SK-N-SH treated with all-trans-retinoic acid at 6 μM for 48 hours (cell line): ENCODE measurements at regions not wholly inside any gene's neighbourhood (a gene's known extent, or its start where the extent isn't known, plus 50 kb on each side); places are given as distances from the start of the nearest gene placed in this dataset.

Experiments
- CSDC2 ChIP-seq: fragments of 250-450 bp; sonication (Bioruptor Pico); IDR thresholded peaks from 2 replicates; pipeline ENCODE4 v1.5.0; 2020; ENCODE audit warnings: mild to moderate bottlenecking, moderate library complexity
- ESRRG ChIP-seq: fragments of 250-450 bp; sonication (Bioruptor Pico); IDR thresholded peaks from 2 replicates; pipeline ENCODE4 v1.6.1; 2021; ENCODE audit warnings: mild to moderate bottlenecking
- ISL1 ChIP-seq: fragments of 250-450 bp; sonication (Bioruptor Pico); IDR thresholded peaks from 2 replicates; pipeline ENCODE4 v2.1.2; 2022; ENCODE audit warnings: mild to moderate bottlenecking, moderate library complexity
- RARB ChIP-seq: fragments of 250-450 bp; sonication (Bioruptor Pico); IDR thresholded peaks from 2 replicates; pipeline ENCODE4 v1.8.0; 2021; ENCODE audit warnings: mild to moderate bottlenecking, moderate library complexity
- SNAI2 ChIP-seq: fragments of 250-450 bp; sonication (Bioruptor Pico); IDR thresholded peaks from 2 replicates; pipeline ENCODE4 v1.5.0; 2020; ENCODE audit warnings: mild to moderate bottlenecking, moderate library complexity
- TCF4 ChIP-seq: fragments of 250-450 bp; sonication (Bioruptor Pico); IDR thresholded peaks from 2 replicates; pipeline ENCODE4 v1.8.0; 2021; ENCODE audit warnings: mild to moderate bottlenecking, moderate library complexity, borderline replicate concordance
- ZC3H10 ChIP-seq: fragments of 250-450 bp; sonication (Bioruptor Pico); IDR thresholded peaks from 2 replicates; pipeline ENCODE4 v1.5.1; 2021; ENCODE audit warnings: mild to moderate bottlenecking, moderate library complexity
- ZFP3 ChIP-seq: fragments of 250-450 bp; sonication (Bioruptor Pico); IDR thresholded peaks from 2 replicates; pipeline ENCODE4 v1.5.0; 2020; ENCODE audit warnings: mild to moderate bottlenecking, moderate library complexity
- ZFP30 ChIP-seq: fragments of 450-650 bp; formaldehyde crosslinking; IDR thresholded peaks from 2 replicates; pipeline ENCODE4 v1.5.0; 2022; ENCODE audit warnings: mild to moderate bottlenecking, moderate library complexity
- ZNF70 ChIP-seq: fragments of 450-650 bp; formaldehyde crosslinking; IDR thresholded peaks from 2 replicates; pipeline ENCODE4 v1.5.0; 2020; ENCODE audit warnings: mild to moderate bottlenecking, moderate library complexity
- ZNF8 ChIP-seq: fragments of 450-650 bp; formaldehyde crosslinking; IDR thresholded peaks from 2 replicates; pipeline ENCODE4 v1.5.0; 2020; ENCODE audit warnings: mild to moderate bottlenecking, moderate library complexity
- TF ChIP-seq, protein P1 (sequence below): fragments of 250-450 bp; sonication (Bioruptor Pico); IDR thresholded peaks from 2 replicates; pipeline ENCODE4 v1.5.1; 2020; ENCODE audit warnings: low read depth, mild to moderate bottlenecking, moderate library complexity
- TF ChIP-seq, protein P2 (sequence below): fragments of 250-450 bp; sonication (Bioruptor Pico); IDR thresholded peaks from 2 replicates; pipeline ENCODE4 v1.8.0; 2020; ENCODE audit warnings: mild to moderate bottlenecking, moderate library complexity, borderline replicate concordance

DNA sequence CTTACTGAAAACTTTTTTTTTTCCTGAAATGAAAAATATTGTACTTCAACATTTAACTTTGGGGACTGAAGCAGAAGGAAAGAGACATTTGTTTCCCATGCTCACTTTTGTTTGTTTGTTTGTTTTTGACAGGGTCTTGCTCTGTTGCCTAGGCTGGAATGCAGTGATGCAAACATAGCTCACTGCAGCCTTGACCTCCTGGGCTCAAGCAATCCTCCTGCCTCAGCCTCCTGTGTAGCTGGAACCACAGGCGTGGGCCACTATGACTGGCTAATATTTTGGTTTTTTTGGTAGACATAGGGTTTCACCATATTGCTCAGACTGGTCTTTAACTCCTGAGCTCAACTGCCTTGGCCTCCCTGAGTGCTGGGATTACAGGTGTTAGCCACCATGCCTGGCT lies 70.9 kb upstream of the SPTBN1 start:
- TF ChIP-seq CSDC2 (CRISPR knock-in tag) (no peak), SNAI2 (no peak), ZFP3 (no peak), ISL1 (no peak), ZNF70 (CRISPR knock-in tag) (no peak), ZFP30 (CRISPR knock-in tag) (no peak), ZNF8 (no peak), TCF4 (CRISPR knock-in tag) (no peak), ZC3H10 (CRISPR knock-in tag) (no peak), ESRRG (CRISPR knock-in tag) (no peak), RARB (no peak)
- TF ChIP-seq, protein P1, sequence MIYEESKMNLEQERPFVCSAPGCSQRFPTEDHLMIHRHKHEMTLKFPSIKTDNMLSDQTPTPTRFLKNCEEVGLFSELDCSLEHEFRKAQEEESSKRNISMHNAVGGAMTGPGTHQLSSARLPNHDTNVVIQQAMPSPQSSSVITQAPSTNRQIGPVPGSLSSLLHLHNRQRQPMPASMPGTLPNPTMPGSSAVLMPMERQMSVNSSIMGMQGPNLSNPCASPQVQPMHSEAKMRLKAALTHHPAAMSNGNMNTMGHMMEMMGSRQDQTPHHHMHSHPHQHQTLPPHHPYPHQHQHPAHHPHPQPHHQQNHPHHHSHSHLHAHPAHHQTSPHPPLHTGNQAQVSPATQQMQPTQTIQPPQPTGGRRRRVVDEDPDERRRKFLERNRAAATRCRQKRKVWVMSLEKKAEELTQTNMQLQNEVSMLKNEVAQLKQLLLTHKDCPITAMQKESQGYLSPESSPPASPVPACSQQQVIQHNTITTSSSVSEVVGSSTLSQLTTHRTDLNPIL (CRISPR knock-in tag) = no peak
- TF ChIP-seq, protein P2, sequence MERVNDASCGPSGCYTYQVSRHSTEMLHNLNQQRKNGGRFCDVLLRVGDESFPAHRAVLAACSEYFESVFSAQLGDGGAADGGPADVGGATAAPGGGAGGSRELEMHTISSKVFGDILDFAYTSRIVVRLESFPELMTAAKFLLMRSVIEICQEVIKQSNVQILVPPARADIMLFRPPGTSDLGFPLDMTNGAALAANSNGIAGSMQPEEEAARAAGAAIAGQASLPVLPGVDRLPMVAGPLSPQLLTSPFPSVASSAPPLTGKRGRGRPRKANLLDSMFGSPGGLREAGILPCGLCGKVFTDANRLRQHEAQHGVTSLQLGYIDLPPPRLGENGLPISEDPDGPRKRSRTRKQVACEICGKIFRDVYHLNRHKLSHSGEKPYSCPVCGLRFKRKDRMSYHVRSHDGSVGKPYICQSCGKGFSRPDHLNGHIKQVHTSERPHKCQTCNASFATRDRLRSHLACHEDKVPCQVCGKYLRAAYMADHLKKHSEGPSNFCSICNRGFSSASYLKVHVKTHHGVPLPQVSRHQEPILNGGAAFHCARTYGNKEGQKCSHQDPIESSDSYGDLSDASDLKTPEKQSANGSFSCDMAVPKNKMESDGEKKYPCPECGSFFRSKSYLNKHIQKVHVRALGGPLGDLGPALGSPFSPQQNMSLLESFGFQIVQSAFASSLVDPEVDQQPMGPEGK (CRISPR knock-in tag) = no peak
